ENCODE measurements at regions not wholly inside any gene's neighbourhood (a gene's known extent, or its start where the extent isn't known, plus 50 kb on each side); places are given as distances from the start of the nearest gene placed in this dataset.
A peak's percentile ranks its signal among the peaks of the same experiment; 100 is the strongest.

DNA sequence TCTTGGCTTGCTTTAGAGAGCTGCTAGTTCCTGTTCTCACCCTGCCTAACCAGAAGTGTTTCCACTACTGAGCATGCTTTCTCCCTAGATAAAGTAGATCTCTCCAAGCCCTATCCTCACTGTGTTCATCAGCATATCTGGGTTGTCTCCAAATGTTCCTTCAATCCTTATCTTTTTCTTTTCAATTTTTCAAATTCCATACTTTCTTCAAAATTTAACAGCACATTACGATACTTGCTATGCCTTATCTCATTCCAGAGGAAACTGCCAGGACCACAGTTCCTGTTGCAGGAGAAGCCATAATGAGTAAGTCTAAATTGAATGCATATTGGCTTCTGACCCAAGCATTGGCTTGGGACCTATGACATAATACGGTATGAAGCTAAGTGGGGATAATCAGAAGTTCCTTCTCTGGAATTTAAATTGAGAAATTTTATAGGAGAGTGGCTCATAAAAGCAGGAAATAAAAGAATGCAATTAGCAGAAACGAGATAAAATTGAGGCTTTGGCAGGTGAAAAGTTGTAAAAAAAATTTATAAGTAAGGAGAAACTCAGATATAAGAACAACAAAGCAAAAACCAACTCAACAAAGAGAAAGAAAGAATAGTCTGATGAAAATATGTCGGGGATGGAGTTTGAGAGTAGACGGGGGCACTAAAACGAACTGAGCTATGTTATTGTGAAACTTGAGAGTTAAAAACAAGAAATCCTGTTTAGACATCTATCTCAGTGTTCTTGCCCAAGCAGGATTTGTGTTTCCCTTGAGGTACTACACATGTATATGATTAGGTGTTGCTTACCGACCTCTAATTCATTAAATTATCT is 631.7 kb upstream of the CCDC54 start:
- Histone ChIP-seq H2AFZ (ENCODE audit: low read depth) (peak overlapping the region; percentile 54), H3K4me3 (ENCODE audit: low read depth in 2 of 2, low read length in 1 of 2) (no peak overlapping the region), H3K9me3 (no peaks in the 10 kb centered on the region), H3K4me1 (ENCODE audit: control insufficient read depth in 1 of 2, insufficient read depth in 2 of 2, low read depth in 1 of 2, low read length in 1 of 2) (peaks cover 0 to 51% of the 10 kb centered on the region in 2 experiments; a peak in 2 of 4 replicates), H3K27me3 (ENCODE audit: insufficient read depth) (no peaks in the 10 kb centered on the region), H3K27ac (ENCODE audit: low read depth in 2 of 2, low read length in 1 of 2) (peak overlapping the region in 1 of 2 experiments; percentile 45; a peak in 1 of 4 replicates), H3K4me2 (peak overlapping the region; percentile 42; the same call in 1 of the 2 replicates), H4K20me1 (ENCODE audit: insufficient read depth) (no peaks in the 10 kb centered on the region), H3F3A (replicated peaks; ENCODE audit: insufficient read depth) (peaks cover 10% of the 10 kb centered on the region), H3K9ac (no peak overlapping the region), H3K9me2 (no peaks in the 10 kb centered on the region), H3K79me2 (ENCODE audit: insufficient read depth) (no peaks in the 10 kb centered on the region), H3K36me3 (replicated peaks in 1 of 2; ENCODE audit: control insufficient read depth in 1 of 2, insufficient read depth in 2 of 2, low read length in 1 of 2) (no peaks in the 10 kb centered on the region)
- DNase-seq: no peak
- CTCF ChIA-PET: no interaction called here
- WGBS (ENCODE audit: low lambda C conversion rate): 78% methylated on average over 7 of the region's 7 CpGs
- TF ChIP-seq RXRA (IDR thresholded peaks at IDR 0.05; ENCODE audit: borderline replicate concordance, low read depth) (no peak), MEF2A (IDR thresholded peaks at IDR 0.05; ENCODE audit: borderline replicate concordance, low read depth) (no peak)
- POLR2A ChIA-PET: no interaction called here

GRCh38 chr3:106746286-106746685 is 631.0 kb upstream of the CCDC54 start:
- CTCF ChIA-PET: no interaction called here
- H2AFZ ChIP-seq (ENCODE audit: low read depth): peak overlapping the region; percentile 54; the same call in 1 of the 2 replicates
- H3K9me3 ChIP-seq: no peaks in the 10 kb centered on the region
- H3K4me2 ChIP-seq: peak overlapping the region; percentile 42; the same call in 1 of the 2 replicates
- POLR2A ChIA-PET: no interaction called here
- H4K20me1 ChIP-seq (ENCODE audit: insufficient read depth): no peaks in the 10 kb centered on the region
- peak; percentile 44; the same call in 1 of the 2 replicates for TF ChIP-seq NFIC (IDR thresholded peaks at IDR 0.05; ENCODE audit: borderline replicate concordance)
- TF ChIP-seq NRF1 (IDR thresholded peaks at IDR 0.05; ENCODE audit: low read depth, low read length): no peak
- TF ChIP-seq RXRA (IDR thresholded peaks at IDR 0.05; ENCODE audit: borderline replicate concordance, low read depth): no peak
- TF ChIP-seq FOSL2 (IDR thresholded peaks at IDR 0.05; ENCODE audit: borderline replicate concordance, low read depth): no peak
- no peak for TF ChIP-seq GATA2 (CRISPR knock-in tag; IDR thresholded peaks at IDR 0.05)
- no peak for TF ChIP-seq IRF3 (IDR thresholded peaks at IDR 0.05; ENCODE audit: low read depth, low read length)
- TF ChIP-seq POLR2AphosphoS5 (IDR thresholded peaks at IDR 0.05; ENCODE audit: low read depth, low read length): no peak
- no peak overlapping the region for H3K4me3 ChIP-seq (ENCODE audit: low read depth in 2 of 2, low read length in 1 of 2)
- no peaks in the 10 kb centered on the region for H3K27me3 ChIP-seq (ENCODE audit: insufficient read depth)
- DNase-seq: no peak
- no peak overlapping the region for H3K9ac ChIP-seq
- H3K27ac ChIP-seq (ENCODE audit: low read depth in 2 of 2, low read length in 1 of 2): peak overlapping the region in 1 of 2 experiments; percentile 45; a peak in 1 of 4 replicates
- no peaks in the 10 kb centered on the region for H3K79me2 ChIP-seq (ENCODE audit: insufficient read depth)
- no peaks in the 10 kb centered on the region for H3K9me2 ChIP-seq
- H3F3A ChIP-seq (replicated peaks; ENCODE audit: insufficient read depth): peaks cover 10% of the 10 kb centered on the region
- peaks cover 0 to 44% of the 10 kb centered on the region in 2 experiments; a peak in 2 of 4 replicates for H3K4me1 ChIP-seq (ENCODE audit: control insufficient read depth in 1 of 2, insufficient read depth in 2 of 2, low read depth in 1 of 2, low read length in 1 of 2)
- H3K36me3 ChIP-seq (replicated peaks in 1 of 2; ENCODE audit: control insufficient read depth in 1 of 2, insufficient read depth in 2 of 2, low read length in 1 of 2): no peaks in the 10 kb centered on the region

Data from SK-N-SH (cell line).